H1 (cell line): ENCODE measurements at regions not wholly inside any gene's neighbourhood (a gene's known extent, or its start where the extent isn't known, plus 50 kb on each side); places are given as distances from the start of the nearest gene placed in this dataset.

Source experiments
- ATF3 ChIP-seq: IDR thresholded peaks from 2 replicates; pipeline ENCODE4 v1.6.1; 2011; ENCODE audit warnings: low read depth, mild to moderate bottlenecking, low read length; ENCODE audit not compliant: insufficient read depth
- CHD2 ChIP-seq: IDR thresholded peaks from 2 replicates; pipeline ENCODE4 v1.6.1; 2012; ENCODE audit warnings: low read length, improper control_type of control experiment
- CREB1 ChIP-seq: IDR thresholded peaks from 2 replicates; pipeline ENCODE4 v1.6.1; 2012; ENCODE audit warnings: inconsistent platforms
- KDM5A ChIP-seq: fragments of 200-600 bp; IDR thresholded peaks from 2 replicates; pipeline ENCODE4 v1.7.1; 2012; ENCODE audit warnings: mild to moderate bottlenecking, low read length, inconsistent platforms, mixed read lengths
- POLR2AphosphoS5 ChIP-seq: IDR thresholded peaks from 2 replicates; pipeline ENCODE4 v1.6.1; 2011; ENCODE audit warnings: low read depth, low read length
- SP2 ChIP-seq: IDR thresholded peaks from 2 replicates; pipeline ENCODE4 v1.6.1; 2012; ENCODE audit warnings: mild to moderate bottlenecking, low read length, inconsistent platforms
- TBP ChIP-seq: IDR thresholded peaks from 2 replicates; pipeline ENCODE4 v1.6.1; 2011; ENCODE audit warnings: low read depth, low read length, improper control_type of control experiment

GRCh38 chr11:110991661-110992355 lies 253.7 kb upstream of the POU2AF2 start (continued):
- TF ChIP-seq TBP (no peak), SP2 (no peak), POLR2AphosphoS5 (no peak), KDM5A (no peak), ATF3 (no peak), CREB1 (no peak), CHD2 (no peak)
